ENCODE measurements at regions not wholly inside any gene's neighbourhood (a gene's known extent, or its start where the extent isn't known, plus 50 kb on each side); places are given as distances from the start of the nearest gene placed in this dataset.

DNA sequence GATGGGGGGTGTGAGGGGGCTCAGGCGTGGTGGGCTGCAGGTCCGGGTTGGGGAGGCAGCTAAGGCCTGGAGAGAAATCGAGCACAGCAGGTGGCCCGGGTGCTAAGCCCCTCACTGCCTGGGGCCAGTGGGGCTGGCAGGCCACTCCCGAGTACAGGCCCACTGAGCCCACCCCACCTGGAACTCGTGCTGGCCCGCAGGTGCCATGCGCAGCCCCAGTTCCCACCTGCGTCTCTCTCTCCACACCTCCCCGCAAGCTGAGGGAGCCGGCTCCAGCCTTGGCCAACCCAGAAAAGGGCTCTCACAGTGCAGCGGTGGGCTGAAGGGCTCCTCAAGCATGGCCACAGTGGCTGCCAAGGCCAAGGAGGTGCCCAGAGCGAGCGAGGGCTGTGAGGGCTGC lies 1047.1 kb upstream of the ADGRL4 start:
- DNase-seq, result no peak
- H3K36me3 ChIP-seq (replicated peaks; ENCODE audit: insufficient read depth, low read length), result no peaks in the 10 kb centered on the region
- no peaks in the 10 kb centered on the region for H3K79me2 ChIP-seq (ENCODE audit: low read length)
- no peak overlapping the region for H3K27ac ChIP-seq (ENCODE audit: low read length)
- H3K9me2 ChIP-seq (replicated peaks; ENCODE audit: insufficient read depth, low read length), result no peaks in the 10 kb centered on the region
- no peak overlapping the region for H2AFZ ChIP-seq (ENCODE audit: low read length)
- H3K9me3 ChIP-seq (replicated peaks; ENCODE audit: insufficient read depth, low read length), result no peaks in the 10 kb centered on the region
- no peaks in the 10 kb centered on the region for H3K27me3 ChIP-seq (replicated peaks; ENCODE audit: insufficient read depth, low read length)
- H3K9ac ChIP-seq (ENCODE audit: low read length), result no peak overlapping the region
- H3F3A ChIP-seq (ENCODE audit: insufficient read depth, low read length), result no peaks in the 10 kb centered on the region
- TF ChIP-seq, protein P1, sequence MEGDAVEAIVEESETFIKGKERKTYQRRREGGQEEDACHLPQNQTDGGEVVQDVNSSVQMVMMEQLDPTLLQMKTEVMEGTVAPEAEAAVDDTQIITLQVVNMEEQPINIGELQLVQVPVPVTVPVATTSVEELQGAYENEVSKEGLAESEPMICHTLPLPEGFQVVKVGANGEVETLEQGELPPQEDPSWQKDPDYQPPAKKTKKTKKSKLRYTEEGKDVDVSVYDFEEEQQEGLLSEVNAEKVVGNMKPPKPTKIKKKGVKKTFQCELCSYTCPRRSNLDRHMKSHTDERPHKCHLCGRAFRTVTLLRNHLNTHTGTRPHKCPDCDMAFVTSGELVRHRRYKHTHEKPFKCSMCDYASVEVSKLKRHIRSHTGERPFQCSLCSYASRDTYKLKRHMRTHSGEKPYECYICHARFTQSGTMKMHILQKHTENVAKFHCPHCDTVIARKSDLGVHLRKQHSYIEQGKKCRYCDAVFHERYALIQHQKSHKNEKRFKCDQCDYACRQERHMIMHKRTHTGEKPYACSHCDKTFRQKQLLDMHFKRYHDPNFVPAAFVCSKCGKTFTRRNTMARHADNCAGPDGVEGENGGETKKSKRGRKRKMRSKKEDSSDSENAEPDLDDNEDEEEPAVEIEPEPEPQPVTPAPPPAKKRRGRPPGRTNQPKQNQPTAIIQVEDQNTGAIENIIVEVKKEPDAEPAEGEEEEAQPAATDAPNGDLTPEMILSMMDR (IDR thresholded peaks at IDR 0.05; ENCODE audit: low read length), result no peak
- H3K4me1 ChIP-seq (ENCODE audit: low read length), result no peaks in the 10 kb centered on the region
- no peak overlapping the region for H3K4me3 ChIP-seq (ENCODE audit: low read length)
- no peaks in the 10 kb centered on the region for H4K20me1 ChIP-seq (ENCODE audit: insufficient read depth, low read length)
- no peak overlapping the region for H3K4me2 ChIP-seq (ENCODE audit: low read depth, low read length)

GRCh38 chr1:80050523-80050922 lies 1044.0 kb upstream of the ADGRL4 start:
- no peaks in the 10 kb centered on the region for H4K20me1 ChIP-seq (ENCODE audit: insufficient read depth, low read length)
- no peak for DNase-seq
- no peak overlapping the region for H3K9ac ChIP-seq (ENCODE audit: low read length)
- H2AFZ ChIP-seq (ENCODE audit: low read length), result no peak overlapping the region
- no peak overlapping the region for H3K4me2 ChIP-seq (ENCODE audit: low read depth, low read length)
- H3K27ac ChIP-seq (ENCODE audit: low read length), result no peak overlapping the region
- no peaks in the 10 kb centered on the region for H3K9me3 ChIP-seq (replicated peaks; ENCODE audit: insufficient read depth, low read length)
- no peaks in the 10 kb centered on the region for H3K79me2 ChIP-seq (ENCODE audit: low read length)
- TF ChIP-seq, protein P1 (IDR thresholded peaks at IDR 0.05; ENCODE audit: low read length), result no peak
- TF ChIP-seq EZH2phosphoT487 (IDR thresholded peaks at IDR 0.05; ENCODE audit: low read length) (no peak), EZH2 (optimal IDR thresholded peaks at IDR 0.05; ENCODE audit: low read depth, low read length) (no peak)
- H3K4me3 ChIP-seq (ENCODE audit: low read length), result no peak overlapping the region
- no peaks in the 10 kb centered on the region for H3K9me2 ChIP-seq (replicated peaks; ENCODE audit: insufficient read depth, low read length)
- no peaks in the 10 kb centered on the region for H3K4me1 ChIP-seq (ENCODE audit: low read length)
- no peaks in the 10 kb centered on the region for H3K36me3 ChIP-seq (replicated peaks; ENCODE audit: insufficient read depth, low read length)
- no peaks in the 10 kb centered on the region for H3K27me3 ChIP-seq (replicated peaks; ENCODE audit: insufficient read depth, low read length)
- no peaks in the 10 kb centered on the region for H3F3A ChIP-seq (ENCODE audit: insufficient read depth, low read length)

GRCh38 chr1:80050085-80050484 lies 1043.6 kb upstream of the ADGRL4 start:
- Histone ChIP-seq H3K9ac (ENCODE audit: low read length) (no peak overlapping the region), H3K27ac (ENCODE audit: low read length) (no peak overlapping the region)

More at GRCh38 chr1:80050085-80050484, 1043.6 kb upstream of the ADGRL4 start:
- no peak for DNase-seq
- H3K4me3 ChIP-seq (ENCODE audit: low read length), result no peak overlapping the region
- no peaks in the 10 kb centered on the region for H3K9me2 ChIP-seq (replicated peaks; ENCODE audit: insufficient read depth, low read length)
- no peaks in the 10 kb centered on the region for H3K4me1 ChIP-seq (ENCODE audit: low read length)
- TF ChIP-seq, protein P1 (IDR thresholded peaks at IDR 0.05; ENCODE audit: low read length), result no peak
- no peaks in the 10 kb centered on the region for H3K79me2 ChIP-seq (ENCODE audit: low read length)
- H3K9me3 ChIP-seq (replicated peaks; ENCODE audit: insufficient read depth, low read length), result no peaks in the 10 kb centered on the region
- no peaks in the 10 kb centered on the region for H3K36me3 ChIP-seq (replicated peaks; ENCODE audit: insufficient read depth, low read length)
- H3F3A ChIP-seq (ENCODE audit: insufficient read depth, low read length), result no peaks in the 10 kb centered on the region
- no peak overlapping the region for H3K4me2 ChIP-seq (ENCODE audit: low read depth, low read length)
- no peaks in the 10 kb centered on the region for H4K20me1 ChIP-seq (ENCODE audit: insufficient read depth, low read length)
- no peaks in the 10 kb centered on the region for H3K27me3 ChIP-seq (replicated peaks; ENCODE audit: insufficient read depth, low read length)
- H2AFZ ChIP-seq (ENCODE audit: low read length), result no peak overlapping the region

Measured in MM.1S (cell line).